ENCODE measurements at regions not wholly inside any gene's neighbourhood (a gene's known extent, or its start where the extent isn't known, plus 50 kb on each side); places are given as distances from the start of the nearest gene placed in this dataset.

- H3K27ac ChIP-seq (ENCODE audit: low read depth in 2 of 2, low read length in 2 of 2), result peak overlapping the region in 1 of 2 donors; percentile 62
- TF ChIP-seq, protein P1, sequence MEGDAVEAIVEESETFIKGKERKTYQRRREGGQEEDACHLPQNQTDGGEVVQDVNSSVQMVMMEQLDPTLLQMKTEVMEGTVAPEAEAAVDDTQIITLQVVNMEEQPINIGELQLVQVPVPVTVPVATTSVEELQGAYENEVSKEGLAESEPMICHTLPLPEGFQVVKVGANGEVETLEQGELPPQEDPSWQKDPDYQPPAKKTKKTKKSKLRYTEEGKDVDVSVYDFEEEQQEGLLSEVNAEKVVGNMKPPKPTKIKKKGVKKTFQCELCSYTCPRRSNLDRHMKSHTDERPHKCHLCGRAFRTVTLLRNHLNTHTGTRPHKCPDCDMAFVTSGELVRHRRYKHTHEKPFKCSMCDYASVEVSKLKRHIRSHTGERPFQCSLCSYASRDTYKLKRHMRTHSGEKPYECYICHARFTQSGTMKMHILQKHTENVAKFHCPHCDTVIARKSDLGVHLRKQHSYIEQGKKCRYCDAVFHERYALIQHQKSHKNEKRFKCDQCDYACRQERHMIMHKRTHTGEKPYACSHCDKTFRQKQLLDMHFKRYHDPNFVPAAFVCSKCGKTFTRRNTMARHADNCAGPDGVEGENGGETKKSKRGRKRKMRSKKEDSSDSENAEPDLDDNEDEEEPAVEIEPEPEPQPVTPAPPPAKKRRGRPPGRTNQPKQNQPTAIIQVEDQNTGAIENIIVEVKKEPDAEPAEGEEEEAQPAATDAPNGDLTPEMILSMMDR (IDR thresholded peaks at IDR 0.05; ENCODE audit: borderline replicate concordance, extremely low read depth, insufficient read depth), result no peak
- no peak for FAIRE-seq
- no peak overlapping the region for H3K4me3 ChIP-seq (ENCODE audit: low read length in 3 of 3)
- no peak overlapping the region for H3K9ac ChIP-seq (ENCODE audit: low read length in 3 of 3)
- H3K9me3 ChIP-seq (ENCODE audit: control insufficient read depth in 2 of 3, insufficient read depth in 1 of 3, low read length in 3 of 3), result no peaks in the 10 kb centered on the region
- intact Hi-C loops (cut with DNase I), result no loop called here
- no peak for DNase-seq
- peaks cover 0 to 7% (median 0%) of the 10 kb centered on the region in 3 donors for H3K4me1 ChIP-seq (ENCODE audit: control insufficient read depth in 2 of 3, insufficient read depth in 2 of 3, low read depth in 1 of 3, low read length in 3 of 3)
- no peaks in the 10 kb centered on the region for H3K27me3 ChIP-seq (ENCODE audit: control insufficient read depth, insufficient read depth, low read length)
- H3K36me3 ChIP-seq (ENCODE audit: control insufficient read depth in 2 of 3, insufficient read depth in 3 of 3, low read length in 3 of 3), result no peaks in the 10 kb centered on the region
Measured at GRCh38 chr20:50339466-50339901, 148.9 kb downstream of the CEBPB start.

GRCh38 chr20:50340541-50340940 is 149.9 kb downstream of the CEBPB start:
- TF ChIP-seq, protein P1 (IDR thresholded peaks at IDR 0.05; ENCODE audit: borderline replicate concordance, extremely low read depth, insufficient read depth), result no peak
- Histone ChIP-seq H3K9me3 (ENCODE audit: control insufficient read depth in 2 of 3, insufficient read depth in 1 of 3, low read length in 3 of 3) (no peaks in the 10 kb centered on the region), H3K27me3 (ENCODE audit: control insufficient read depth, insufficient read depth, low read length) (no peaks in the 10 kb centered on the region), H3K9ac (ENCODE audit: low read length in 3 of 3) (no peak overlapping the region), H3K4me3 (ENCODE audit: low read length in 3 of 3) (no peak overlapping the region), H3K36me3 (ENCODE audit: control insufficient read depth in 2 of 3, insufficient read depth in 3 of 3, low read length in 3 of 3) (no peaks in the 10 kb centered on the region), H3K27ac (ENCODE audit: low read depth in 2 of 2, low read length in 2 of 2) (no peak overlapping the region), H3K4me1 (ENCODE audit: control insufficient read depth in 2 of 3, insufficient read depth in 2 of 3, low read depth in 1 of 3, low read length in 3 of 3) (peaks cover 0 to 13% (median 8%) of the 10 kb centered on the region in 3 donors)
- FAIRE-seq (no peak), DNase-seq (no peak)
- intact Hi-C loops (cut with DNase I), result no loop called here

GRCh38 chr20:50341050-50341449 is 150.4 kb downstream of the CEBPB start:
- Histone ChIP-seq H3K9ac (ENCODE audit: low read length in 3 of 3) (no peak overlapping the region), H3K36me3 (ENCODE audit: control insufficient read depth in 2 of 3, insufficient read depth in 3 of 3, low read length in 3 of 3) (no peaks in the 10 kb centered on the region), H3K4me3 (ENCODE audit: low read length in 3 of 3) (no peak overlapping the region), H3K27me3 (ENCODE audit: control insufficient read depth, insufficient read depth, low read length) (no peaks in the 10 kb centered on the region), H3K4me1 (ENCODE audit: control insufficient read depth in 2 of 3, insufficient read depth in 2 of 3, low read depth in 1 of 3, low read length in 3 of 3) (peaks cover 0 to 18% (median 10%) of the 10 kb centered on the region in 3 donors), H3K9me3 (ENCODE audit: control insufficient read depth in 2 of 3, insufficient read depth in 1 of 3, low read length in 3 of 3) (no peaks in the 10 kb centered on the region), H3K27ac (ENCODE audit: low read depth in 2 of 2, low read length in 2 of 2) (no peak overlapping the region)
- no peak for FAIRE-seq
- TF ChIP-seq, protein P1 (IDR thresholded peaks at IDR 0.05; ENCODE audit: borderline replicate concordance, extremely low read depth, insufficient read depth), result no peak
- DNase-seq, result no peak
- intact Hi-C loops (cut with DNase I), result no loop called here

All from kidney (tissue), 13 donors.